HFF-Myc (cell line): ENCODE measurements at regions not wholly inside any gene's neighbourhood (a gene's known extent, or its start where the extent isn't known, plus 50 kb on each side); places are given as distances from the start of the nearest gene placed in this dataset.

Experiments
- DNase-seq: peaks from one replicate; pipeline ENCODE4 v3.0.0-alpha.2; 2011; ENCODE audit warnings: low read depth; ENCODE audit errors: extremely low read depth
- H3K4me3 ChIP-seq: replicated peaks from 2 replicates; pipeline ENCODE4 v1.5.1; 2011; ENCODE audit warnings: low read depth, mild to moderate bottlenecking, control low read depth, low read length
- CTCF ChIP-seq: IDR thresholded peaks from 2 replicates; pipeline ENCODE4 v1.5.1; 2012; ENCODE audit warnings: mild to moderate bottlenecking, low read depth, low read length, control low read depth; ENCODE audit errors: missing control alignments

GRCh38 chr15:72902919-72903260 lies 119.3 kb upstream of the ADPGK start:
- no peak for TF ChIP-seq CTCF
- no peak for DNase-seq
- H3K4me3 ChIP-seq = no peak overlapping the region

- no peak for DNase-seq
- no peak for TF ChIP-seq CTCF
- no peak overlapping the region for H3K4me3 ChIP-seq
Measured at GRCh38 chr15:72902245-72902918, 118.8 kb upstream of the ADPGK start.

GRCh38 chr15:72892986-72893385 lies 109.4 kb upstream of the ADPGK start:
- DNase-seq = no peak
- H3K4me3 ChIP-seq = no peak overlapping the region
- TF ChIP-seq CTCF = no peak

- no peak for TF ChIP-seq CTCF
- DNase-seq = no peak
- H3K4me3 ChIP-seq = no peak overlapping the region
Measured at GRCh38 chr15:72890043-72890442, 106.5 kb upstream of the ADPGK start.

- DNase-seq = no peak
- H3K4me3 ChIP-seq = no peak overlapping the region
- no peak for TF ChIP-seq CTCF
Measured at GRCh38 chr15:72889545-72889944, 106.0 kb upstream of the ADPGK start.

GRCh38 chr15:72888811-72889210 lies 105.3 kb upstream of the ADPGK start:
- DNase-seq = no peak
- TF ChIP-seq CTCF = no peak

GRCh38 chr15:72888211-72888610 lies 104.7 kb upstream of the ADPGK start:
- TF ChIP-seq CTCF = no peak
- no peak for DNase-seq
- no peak overlapping the region for H3K4me3 ChIP-seq

More at GRCh38 chr15:72888811-72889210, 105.3 kb upstream of the ADPGK start:
- H3K4me3 ChIP-seq = no peak overlapping the region
